ENCODE measurements at regions not wholly inside any gene's neighbourhood (a gene's known extent, or its start where the extent isn't known, plus 50 kb on each side); places are given as distances from the start of the nearest gene placed in this dataset.

GRCh38 chr17:72212041-72212440, 91.2 kb downstream of the SOX9 start:
- no peak for DNase-seq

- DNase-seq: no peak
Measured at GRCh38 chr17:72215490-72215889, 94.7 kb downstream of the SOX9 start.

DNA sequence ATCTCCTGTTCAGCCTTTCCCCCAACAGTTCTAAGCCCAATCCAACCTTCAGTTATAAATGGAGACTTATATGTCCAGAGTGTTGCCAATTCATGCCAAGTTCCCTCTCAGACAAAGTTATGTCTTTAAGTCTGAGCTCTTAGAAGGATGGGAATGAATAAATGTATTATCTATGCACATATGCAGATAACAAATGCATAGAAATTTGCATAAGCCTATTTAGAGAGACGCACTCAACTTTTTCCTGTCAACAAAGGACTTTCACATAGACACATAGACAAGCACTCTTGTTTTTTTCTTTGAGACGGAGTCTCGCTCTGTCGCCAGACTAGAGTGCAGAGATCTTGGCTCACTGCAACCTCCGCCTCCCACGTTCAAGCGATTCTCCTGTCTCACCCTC, 95.1 kb downstream of the SOX9 start:
- DNase-seq: no peak

DNA sequence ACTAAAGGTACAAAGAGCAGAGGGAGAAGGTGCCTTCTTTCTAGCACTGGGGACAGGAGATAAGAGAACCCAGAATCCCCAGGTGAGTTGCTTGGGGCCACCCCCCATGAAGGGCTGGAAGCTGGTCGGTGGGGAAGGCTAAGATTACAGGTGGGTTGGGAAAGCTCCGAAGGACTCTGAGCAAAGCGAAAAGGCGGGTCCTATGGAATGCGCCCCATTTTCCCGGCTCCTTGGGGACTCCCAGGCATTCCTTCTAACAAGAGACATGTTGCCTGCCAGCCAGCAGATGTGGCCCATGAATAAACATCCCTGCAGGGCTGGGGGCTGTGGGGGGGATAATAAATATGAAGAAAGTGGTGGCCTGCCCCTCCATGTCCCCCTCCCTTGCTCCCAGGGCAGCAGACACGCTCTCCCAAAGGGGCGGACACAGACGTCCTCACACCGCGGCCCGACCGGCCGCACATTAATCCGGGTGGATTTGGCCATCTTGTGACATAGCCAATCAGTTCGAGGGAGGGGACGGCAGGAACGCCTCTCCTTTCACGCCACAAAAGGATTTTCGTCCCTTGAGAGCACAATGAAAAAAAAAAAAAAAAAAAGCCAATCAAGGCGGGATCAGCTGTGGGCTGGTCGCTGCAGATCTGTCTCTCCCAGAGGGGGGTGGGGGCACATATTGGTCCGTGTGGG, 98.5 kb downstream of the SOX9 start:
- DNase-seq: no peak

- no peak for DNase-seq
Measured at GRCh38 chr17:72219824-72220493, 99.1 kb downstream of the SOX9 start.

GRCh38 chr17:72222661-72223380, 102.0 kb downstream of the SOX9 start:
- DNase-seq: no peak

DNA sequence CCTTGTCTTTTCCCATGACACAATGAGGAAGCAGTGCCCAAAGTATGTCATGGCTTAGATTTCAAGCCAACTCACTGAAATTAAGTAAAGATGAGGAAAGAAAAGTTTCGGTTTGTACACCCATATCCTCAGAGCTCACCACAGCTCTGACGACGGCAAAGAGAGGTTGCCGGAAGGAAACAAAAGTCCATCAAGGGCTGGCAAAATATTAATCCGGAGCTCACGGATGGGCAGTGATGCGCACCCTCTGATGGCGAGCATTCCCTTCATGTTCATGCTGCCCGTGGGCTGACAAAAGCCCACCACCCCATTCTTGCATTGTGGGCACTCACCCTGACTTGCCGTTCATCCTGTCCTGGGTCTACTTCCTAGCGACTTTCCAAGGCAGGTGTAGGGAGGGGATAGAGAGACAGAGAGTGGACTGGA, 103.1 kb downstream of the SOX9 start:
- no peak for DNase-seq

DNA sequence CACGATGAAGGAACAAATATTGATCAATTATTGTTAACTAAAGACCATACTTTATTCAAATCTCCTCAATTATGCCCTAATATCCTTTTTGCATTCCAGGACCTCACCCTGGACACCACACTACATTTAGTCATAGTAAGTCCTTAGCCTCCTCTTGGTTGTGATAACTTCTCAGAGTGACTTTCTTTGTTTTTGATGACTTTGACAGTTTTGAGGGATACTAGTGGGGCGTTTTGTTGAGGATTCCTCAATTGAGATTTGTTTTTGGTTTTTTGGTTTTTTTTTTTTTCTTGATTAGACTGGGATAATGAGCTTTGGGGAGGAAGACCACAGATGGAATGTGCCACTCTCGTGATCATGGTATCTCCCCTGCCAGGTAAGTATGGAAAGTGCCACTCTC, 105.5 kb downstream of the SOX9 start:
- no peak for DNase-seq

DNA sequence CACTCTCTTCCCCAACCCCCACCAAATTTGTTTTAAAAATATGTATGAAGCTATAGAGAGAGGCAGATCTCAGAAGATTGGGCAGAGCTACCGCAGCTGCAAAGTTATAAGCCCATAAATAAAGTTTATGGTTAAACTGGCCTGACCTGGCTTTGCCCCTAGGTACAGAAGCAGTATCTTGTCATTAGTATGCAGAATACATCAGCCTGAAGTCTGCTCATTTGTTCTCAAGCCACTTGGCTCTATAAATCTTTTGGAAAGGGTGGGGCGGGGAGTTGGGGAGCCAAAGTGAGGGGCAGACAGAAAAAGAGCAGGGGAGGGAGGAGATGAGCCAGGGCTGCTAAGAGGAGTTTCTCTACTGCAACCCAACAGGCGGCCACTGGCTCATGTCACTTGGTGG, 113.2 kb downstream of the SOX9 start:
- no peak for DNase-seq

- no peak for DNase-seq
Measured at GRCh38 chr17:72234985-72235384, 114.2 kb downstream of the SOX9 start.

DNA sequence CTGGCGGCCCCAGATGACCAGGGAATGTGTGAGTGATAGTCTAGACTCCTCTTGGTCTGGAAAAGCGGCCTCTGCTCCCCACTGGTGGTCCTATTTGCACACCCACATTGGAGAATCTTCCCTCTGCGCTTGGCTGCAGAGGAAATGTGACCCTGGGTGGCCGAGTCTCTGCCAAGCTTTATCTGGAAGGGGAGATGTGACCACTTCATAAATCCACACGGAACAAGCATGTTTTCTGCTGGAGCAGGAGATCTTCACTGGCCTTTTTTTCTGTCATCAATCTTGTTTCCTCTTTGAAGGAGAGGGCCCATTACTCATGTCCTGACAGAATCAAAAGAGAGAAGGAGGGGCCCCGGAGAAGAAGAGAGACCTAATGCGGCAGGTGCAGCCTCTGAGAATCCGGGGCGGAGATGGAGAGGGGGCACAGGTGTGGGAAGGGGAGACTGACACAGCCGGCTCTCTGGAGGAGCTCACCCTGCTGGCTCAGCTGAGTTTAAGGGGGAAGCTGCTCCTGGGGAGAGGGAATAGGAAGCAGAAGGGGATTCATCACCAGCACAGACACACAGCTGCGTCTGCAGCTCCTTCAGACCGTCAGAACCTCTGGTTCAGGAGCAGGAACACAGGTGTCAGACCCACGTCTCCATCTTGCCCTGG, 116.3 kb downstream of the SOX9 start:
- DNase-seq: no peak

DNA sequence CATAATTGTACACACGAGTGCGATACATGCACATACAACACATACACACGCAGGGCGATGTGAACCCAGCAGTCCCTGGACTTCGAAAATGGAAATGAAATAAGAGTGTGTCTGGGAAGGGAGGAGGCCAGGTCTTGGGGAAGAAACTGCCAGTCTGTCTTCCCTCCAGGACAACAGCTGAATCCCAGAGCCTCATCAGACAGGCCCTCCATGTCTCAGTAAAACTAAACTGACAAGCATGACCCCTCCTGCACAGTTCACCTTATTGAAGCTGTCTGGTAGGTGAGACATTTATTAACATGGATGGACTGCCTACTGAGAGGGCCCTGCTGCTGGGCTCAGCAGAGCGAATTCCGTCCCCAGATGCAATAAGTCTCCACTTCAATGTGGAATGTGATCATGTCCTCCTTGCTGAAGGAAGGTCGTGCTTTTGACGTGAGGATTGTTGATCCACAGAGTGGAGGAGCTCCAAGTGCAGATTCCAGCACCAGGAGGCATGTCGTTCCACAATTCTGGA, 117.4 kb downstream of the SOX9 start:
- no peak for DNase-seq

- DNase-seq: no peak
Measured at GRCh38 chr17:72239548-72239947, 118.7 kb downstream of the SOX9 start.

DNA sequence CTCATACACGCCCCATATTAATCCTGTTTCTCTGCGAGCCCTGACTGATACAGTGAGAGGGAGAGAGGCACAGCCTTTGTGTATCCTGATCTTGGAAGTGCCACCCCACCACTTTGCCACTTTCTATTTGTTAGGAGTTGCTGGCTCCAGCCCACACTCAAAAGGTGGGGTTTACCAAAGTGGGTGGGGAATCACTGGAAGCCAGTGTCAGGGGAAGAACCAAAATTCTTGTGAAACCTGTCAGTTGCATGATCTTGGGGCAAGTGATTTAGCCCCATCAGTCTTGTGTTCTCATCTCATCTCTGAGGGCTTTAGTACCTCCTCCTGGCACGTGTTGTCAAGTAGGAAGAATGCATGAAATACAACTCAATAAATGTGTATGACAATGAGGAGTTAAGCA, 119.5 kb downstream of the SOX9 start:
- DNase-seq: no peak

GRCh38 chr17:72244494-72244893, 123.7 kb downstream of the SOX9 start:
- DNase-seq: no peak

DNA sequence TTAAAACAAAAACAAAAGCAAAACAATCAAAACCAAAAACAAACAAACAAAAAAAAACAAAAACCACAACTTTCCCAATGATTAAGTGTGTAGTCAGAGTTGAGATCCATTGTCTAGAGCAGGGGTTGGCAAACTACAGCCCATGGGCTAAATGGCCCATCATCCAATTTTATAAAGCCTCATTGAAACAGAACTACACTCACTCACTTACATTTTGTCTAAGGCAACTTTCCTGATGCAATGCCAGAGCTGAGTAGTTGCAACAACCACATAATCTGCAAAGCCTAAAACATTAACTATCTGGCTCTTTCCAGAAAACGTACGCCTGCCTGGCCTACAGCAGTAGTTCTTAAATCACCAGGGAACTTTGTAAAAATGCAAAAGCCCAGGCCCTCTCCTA, 124.1 kb downstream of the SOX9 start:
- no peak for DNase-seq

DNA sequence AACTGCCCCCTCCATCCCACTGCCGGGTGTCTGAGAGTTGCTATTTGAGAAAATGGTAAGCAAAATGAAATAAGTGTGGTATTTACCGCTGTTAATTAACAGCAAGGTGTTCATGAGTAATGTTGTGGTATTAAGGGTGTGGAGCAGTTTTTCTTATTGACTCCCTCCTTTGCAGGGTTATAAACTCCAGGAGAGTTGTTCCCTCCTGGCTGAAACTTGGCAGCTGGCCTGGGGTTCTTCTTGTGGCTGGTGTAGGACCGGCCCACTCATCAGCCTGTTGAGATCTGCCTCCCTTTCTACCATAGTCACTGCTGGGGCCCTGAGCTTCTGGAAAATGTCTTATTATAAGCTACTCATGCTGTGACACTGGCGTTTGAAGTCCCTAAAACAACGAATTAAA, 128.6 kb downstream of the SOX9 start:
- DNase-seq: no peak

GRCh38 chr17:72250206-72250605, 129.4 kb downstream of the SOX9 start:
- DNase-seq: no peak

DNA sequence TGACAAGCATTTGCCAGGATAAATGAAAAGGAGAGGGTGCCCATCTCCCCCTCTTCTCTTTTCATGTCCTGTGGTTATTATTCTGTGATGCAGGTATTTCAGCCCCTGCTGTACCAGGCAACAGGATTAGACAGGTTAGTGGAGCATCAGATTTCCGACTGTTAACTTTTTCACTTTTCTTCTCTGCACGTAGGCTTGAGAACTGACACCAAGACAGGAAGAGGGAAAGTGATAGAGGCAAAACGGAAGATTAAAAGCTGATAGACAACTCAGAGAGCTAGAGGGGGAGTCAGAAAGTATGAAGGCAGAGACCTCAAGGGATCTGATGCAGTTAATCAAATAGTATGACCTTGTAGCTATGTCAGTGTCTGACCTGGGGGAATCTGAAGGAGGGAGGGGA, 132.8 kb downstream of the SOX9 start:
- no peak for DNase-seq

- no peak for DNase-seq
Measured at GRCh38 chr17:72254808-72255449, 134.1 kb downstream of the SOX9 start.

- DNase-seq: no peak
Measured at GRCh38 chr17:72255481-72255880, 134.7 kb downstream of the SOX9 start.

DNA sequence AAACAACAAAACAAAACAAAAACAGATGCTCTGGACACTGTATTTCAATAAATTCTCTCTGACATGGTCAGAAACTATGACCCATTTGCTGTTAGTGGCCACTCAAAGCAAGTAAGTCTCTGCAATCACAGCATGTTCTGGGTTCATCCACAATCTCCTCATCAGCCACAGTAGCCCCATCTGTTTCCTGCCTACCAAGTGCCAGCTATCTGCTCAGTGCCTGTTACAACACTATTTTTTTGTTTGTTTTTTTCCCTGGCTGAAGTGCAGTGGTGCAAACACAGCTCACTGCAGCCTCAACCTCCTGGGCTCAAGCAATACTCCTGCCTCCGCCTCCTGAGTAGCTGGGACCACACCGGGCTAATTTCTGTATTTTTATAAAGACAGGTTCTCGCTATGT, 137.9 kb downstream of the SOX9 start:
- no peak for DNase-seq

DNA sequence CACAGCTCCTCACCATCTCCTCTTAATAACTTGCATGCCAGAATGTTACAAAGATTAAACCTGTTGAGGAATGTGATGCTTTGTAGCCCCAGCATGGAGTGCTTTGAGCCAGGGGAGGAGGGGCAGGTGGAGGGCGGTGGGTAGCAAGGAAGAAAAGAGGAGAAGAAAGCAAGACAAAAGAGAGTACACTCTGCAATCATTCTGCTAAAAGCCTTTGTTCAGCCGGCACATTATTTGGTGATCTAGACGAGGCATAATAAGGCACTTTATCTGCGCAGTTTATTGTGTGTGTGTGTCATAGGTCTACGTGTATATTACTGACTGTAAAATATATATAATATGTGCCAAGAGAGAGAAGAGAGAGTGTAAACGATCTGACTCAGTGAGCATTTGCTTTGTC, 139.1 kb downstream of the SOX9 start:
- DNase-seq: no peak

Data from SW 1271 (cell line).